Left ventricle myocardium inferior (tissue), 1 donor: ENCODE measurements at regions not wholly inside any gene's neighbourhood (a gene's known extent, or its start where the extent isn't known, plus 50 kb on each side); places are given as distances from the start of the nearest gene placed in this dataset.

Experiments
- DNase-seq: peaks from one replicate; pipeline ENCODE4 v3.0.0-alpha.2; 2020
- H3K27ac ChIP-seq: fragments of 200-600 bp; replicated peaks from 2 replicates; pipeline ENCODE4 v1.8.0; 2021
- H3K27me3 ChIP-seq: fragments of 200-600 bp; 2 replicates; pipeline ENCODE4 v1.8.0; 2021; ENCODE audit warnings: low read depth
- H3K36me3 ChIP-seq: fragments of 200-600 bp; 2 replicates; pipeline ENCODE4 v1.8.0; 2021
- H3K4me1 ChIP-seq: fragments of 200-600 bp; 2 replicates; pipeline ENCODE4 v1.8.0; 2021
- H3K4me3 ChIP-seq: fragments of 200-600 bp; 2 replicates; pipeline ENCODE4 v1.8.0; 2021; ENCODE audit warnings: mild to moderate bottlenecking, moderate library complexity
- H3K9me3 ChIP-seq: fragments of 200-600 bp; replicated peaks from 2 replicates; pipeline ENCODE4 v1.8.0; 2021
- intact Hi-C: fragments of 100-400 bp; cut with micrococcal nuclease; formaldehyde crosslinking; loops from one replicate; pipeline ENCODE4 v1.11.0; 2022
- TF ChIP-seq, protein P1 (sequence below): fragments of 200-600 bp; IDR thresholded peaks from 2 replicates; pipeline ENCODE4 v1.8.0; 2021; ENCODE audit warnings: antibody characterized with exemption, mild to moderate bottlenecking, borderline replicate concordance
- donor health status: DM: no; HTN: yes; CAD: no; lungs with severe emphysema.

DNA sequence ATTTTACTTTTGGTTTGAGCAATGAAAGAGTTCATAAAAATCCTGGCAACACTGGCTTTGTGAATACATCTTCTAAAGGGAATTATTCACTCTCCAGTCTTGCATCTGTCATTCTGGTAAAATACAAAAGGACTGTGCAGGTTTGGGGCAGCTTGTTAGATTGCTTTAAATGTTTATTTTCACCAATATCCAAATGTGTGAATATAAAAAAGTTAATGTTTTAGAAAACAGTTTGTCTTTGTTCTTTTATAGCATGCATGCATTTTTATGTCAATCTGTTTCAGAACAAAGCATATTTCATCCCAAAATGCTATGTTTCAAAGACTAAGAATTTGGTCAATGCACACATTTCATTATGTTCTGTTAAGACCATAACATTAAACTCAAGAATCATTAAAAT lies 1145.4 kb downstream of the OLFM4 start:
- H3K9me3 ChIP-seq = peaks cover 7% of the 10 kb centered on the region
- TF ChIP-seq, protein P1, sequence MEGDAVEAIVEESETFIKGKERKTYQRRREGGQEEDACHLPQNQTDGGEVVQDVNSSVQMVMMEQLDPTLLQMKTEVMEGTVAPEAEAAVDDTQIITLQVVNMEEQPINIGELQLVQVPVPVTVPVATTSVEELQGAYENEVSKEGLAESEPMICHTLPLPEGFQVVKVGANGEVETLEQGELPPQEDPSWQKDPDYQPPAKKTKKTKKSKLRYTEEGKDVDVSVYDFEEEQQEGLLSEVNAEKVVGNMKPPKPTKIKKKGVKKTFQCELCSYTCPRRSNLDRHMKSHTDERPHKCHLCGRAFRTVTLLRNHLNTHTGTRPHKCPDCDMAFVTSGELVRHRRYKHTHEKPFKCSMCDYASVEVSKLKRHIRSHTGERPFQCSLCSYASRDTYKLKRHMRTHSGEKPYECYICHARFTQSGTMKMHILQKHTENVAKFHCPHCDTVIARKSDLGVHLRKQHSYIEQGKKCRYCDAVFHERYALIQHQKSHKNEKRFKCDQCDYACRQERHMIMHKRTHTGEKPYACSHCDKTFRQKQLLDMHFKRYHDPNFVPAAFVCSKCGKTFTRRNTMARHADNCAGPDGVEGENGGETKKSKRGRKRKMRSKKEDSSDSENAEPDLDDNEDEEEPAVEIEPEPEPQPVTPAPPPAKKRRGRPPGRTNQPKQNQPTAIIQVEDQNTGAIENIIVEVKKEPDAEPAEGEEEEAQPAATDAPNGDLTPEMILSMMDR = no peak
- no peak overlapping the region for H3K27ac ChIP-seq
- no peak for DNase-seq
- no peaks in the 10 kb centered on the region for H3K36me3 ChIP-seq
- no peak overlapping the region for H3K4me3 ChIP-seq
- H3K27me3 ChIP-seq = no peaks in the 10 kb centered on the region
- intact Hi-C loops = no loop called here
- no peaks in the 10 kb centered on the region for H3K4me1 ChIP-seq

DNA sequence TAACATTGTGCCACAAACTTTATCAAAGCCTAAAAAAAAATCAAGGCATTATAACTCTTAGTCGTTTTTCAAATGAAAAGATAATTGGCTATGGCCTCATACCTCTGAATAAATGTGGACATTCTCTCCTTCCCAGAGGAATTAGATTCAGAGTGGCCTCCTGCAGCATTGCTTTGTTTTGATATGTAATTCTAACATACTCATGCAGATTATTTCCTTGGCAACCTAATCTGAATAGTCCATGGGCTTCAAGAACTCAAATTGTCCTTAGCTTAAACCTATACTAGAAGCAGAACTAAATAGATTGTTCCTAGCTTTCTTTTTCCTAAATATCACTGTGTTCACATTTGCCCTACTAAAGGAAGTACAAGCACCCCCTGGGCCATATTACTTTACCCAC lies 1146.9 kb downstream of the OLFM4 start:
- TF ChIP-seq, protein P1 = no peak
- DNase-seq = no peak
- intact Hi-C loops = no loop called here
- Histone ChIP-seq H3K9me3 (peaks cover 7% of the 10 kb centered on the region), H3K4me1 (no peaks in the 10 kb centered on the region), H3K4me3 (no peak overlapping the region), H3K27ac (no peak overlapping the region), H3K36me3 (no peaks in the 10 kb centered on the region), H3K27me3 (no peaks in the 10 kb centered on the region)

DNA sequence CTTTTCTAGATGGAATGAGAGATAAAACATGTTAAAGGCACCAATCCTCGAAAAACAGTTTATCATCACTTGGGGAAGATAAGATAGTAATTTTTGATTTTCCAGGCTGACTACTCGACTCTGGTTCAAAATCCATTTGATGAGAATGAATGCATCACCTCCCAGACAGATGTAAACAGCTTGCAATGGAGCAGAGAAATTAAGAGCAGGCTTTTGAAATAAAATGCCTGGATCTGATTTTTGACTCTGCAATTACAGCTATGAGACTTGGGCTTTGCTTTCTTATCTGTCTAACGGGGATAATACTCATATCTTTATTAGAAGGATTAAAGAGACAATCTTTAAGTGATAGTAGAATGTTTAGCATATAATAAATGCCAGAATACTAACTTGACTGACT lies 1148.9 kb downstream of the OLFM4 start:
- Histone ChIP-seq H3K36me3 (no peaks in the 10 kb centered on the region), H3K4me3 (no peak overlapping the region), H3K9me3 (peaks cover 5% of the 10 kb centered on the region), H3K27me3 (no peaks in the 10 kb centered on the region), H3K27ac (no peak overlapping the region), H3K4me1 (no peaks in the 10 kb centered on the region)
- TF ChIP-seq, protein P1 = no peak
- DNase-seq = no peak
- intact Hi-C loops = no loop called here

DNA sequence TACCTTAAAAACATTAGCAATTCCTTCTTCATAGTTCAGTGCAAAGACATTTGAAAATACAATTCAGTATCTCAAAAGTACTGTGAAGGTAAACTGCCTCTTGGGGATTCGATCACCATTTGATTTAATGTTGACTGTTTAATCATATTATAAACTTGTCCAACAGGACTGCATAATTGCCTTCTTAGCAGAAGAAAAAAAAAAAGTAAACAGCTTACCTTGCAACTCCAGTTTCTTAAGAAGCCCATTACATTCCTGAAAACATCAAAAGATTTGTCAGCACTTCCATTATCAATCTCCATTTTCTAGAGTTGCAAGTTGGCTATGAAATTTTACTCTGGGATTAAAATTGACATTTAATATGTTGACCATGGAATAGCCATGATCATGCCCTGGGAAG lies 1154.6 kb downstream of the OLFM4 start:
- intact Hi-C loops = no loop called here
- DNase-seq = no peak
- Histone ChIP-seq H3K9me3 (no peaks in the 10 kb centered on the region), H3K4me1 (no peaks in the 10 kb centered on the region), H3K27ac (no peak overlapping the region), H3K27me3 (no peaks in the 10 kb centered on the region), H3K4me3 (no peak overlapping the region), H3K36me3 (no peaks in the 10 kb centered on the region)
- TF ChIP-seq, protein P1 = no peak

DNA sequence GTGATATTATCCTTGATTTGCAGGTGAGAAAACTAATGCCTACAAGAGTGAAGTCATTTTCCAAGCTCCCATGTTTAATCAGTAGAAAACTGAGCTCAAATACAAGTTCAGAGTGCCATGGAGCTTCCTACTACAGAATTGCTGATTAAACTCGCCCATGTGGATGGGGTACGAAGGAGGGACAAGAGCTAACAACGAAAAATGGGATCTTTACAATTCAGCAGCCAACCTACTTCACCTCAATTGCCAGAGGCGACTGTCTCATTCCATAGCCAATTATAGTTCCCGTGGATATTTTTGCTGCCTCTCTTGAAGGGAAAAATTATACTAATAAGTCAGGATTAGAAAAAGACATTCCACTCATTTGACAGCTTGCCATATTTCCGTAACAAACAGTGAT lies 1155.1 kb downstream of the OLFM4 start:
- Histone ChIP-seq H3K27me3 (no peaks in the 10 kb centered on the region), H3K36me3 (no peaks in the 10 kb centered on the region), H3K4me3 (no peak overlapping the region), H3K4me1 (no peaks in the 10 kb centered on the region), H3K27ac (no peak overlapping the region), H3K9me3 (no peaks in the 10 kb centered on the region)
- no peak for DNase-seq
- TF ChIP-seq, protein P1 = no peak
- intact Hi-C loops = no loop called here

DNA sequence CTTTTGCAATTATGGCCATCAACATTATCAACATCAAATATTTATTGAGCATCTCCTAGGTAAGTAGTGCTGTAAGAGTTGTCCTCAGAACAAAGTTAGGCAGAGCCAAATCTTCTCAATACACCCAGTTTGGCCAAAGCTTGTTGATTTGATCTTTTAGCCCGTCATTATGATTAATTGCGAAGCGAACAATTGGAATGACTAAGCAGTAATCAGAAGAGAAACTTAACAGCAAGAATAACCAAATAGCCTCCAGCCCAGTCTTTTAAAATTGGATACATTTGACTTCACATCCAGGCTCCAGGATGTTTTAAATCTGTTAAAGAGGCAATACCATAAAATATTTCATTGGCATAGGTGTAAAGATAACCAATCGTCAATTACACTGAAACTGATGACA lies 1156.0 kb downstream of the OLFM4 start:
- Histone ChIP-seq H3K4me3 (no peak overlapping the region), H3K4me1 (no peaks in the 10 kb centered on the region), H3K36me3 (no peaks in the 10 kb centered on the region), H3K9me3 (no peaks in the 10 kb centered on the region), H3K27ac (no peak overlapping the region), H3K27me3 (no peaks in the 10 kb centered on the region)
- TF ChIP-seq, protein P1 = no peak
- intact Hi-C loops = no loop called here
- no peak for DNase-seq
